Neural cell (in vitro differentiated cells): ENCODE measurements at regions not wholly inside any gene's neighbourhood (a gene's known extent, or its start where the extent isn't known, plus 50 kb on each side); places are given as distances from the start of the nearest gene placed in this dataset.

Experiments used
- EP300 ChIP-seq: fragments of 450-650 bp; conservative IDR thresholded peaks from 2 replicates; pipeline ENCODE4 v1.6.1; 2014; ENCODE audit warnings: antibody characterized with exemption, mild to moderate bottlenecking, moderate library complexity; ENCODE audit not compliant: poor library complexity, severe bottlenecking
- EZH2 ChIP-seq: fragments of 200-600, 300-800 bp; shearing (Covaris generic), sonication (generic); IDR thresholded peaks from 2 replicates; pipeline ENCODE4 v1.6.1; 2014; ENCODE audit warnings: antibody characterized with exemption, low read length, borderline replicate concordance, mild to moderate bottlenecking; ENCODE audit not compliant: insufficient read depth, poor library complexity, severe bottlenecking
- MXI1 ChIP-seq: fragments of 450-650 bp; conservative IDR thresholded peaks from 2 replicates; pipeline ENCODE4 v1.6.1; 2014; ENCODE audit warnings: antibody characterized with exemption, mild to moderate bottlenecking; ENCODE audit not compliant: poor library complexity, severe bottlenecking
- POLR2AphosphoS5 ChIP-seq: IDR thresholded peaks from 2 replicates; pipeline ENCODE4 v1.6.1; 2012
- RAD21 ChIP-seq: fragments of 450-650 bp; conservative IDR thresholded peaks from 2 replicates; pipeline ENCODE4 v1.6.1; 2014; ENCODE audit warnings: antibody characterized with exemption, mild to moderate bottlenecking, moderate library complexity
- SMC3 ChIP-seq: fragments of 450-650 bp; conservative IDR thresholded peaks from 2 replicates; pipeline ENCODE4 v1.6.1; 2014; ENCODE audit warnings: antibody characterized with exemption, mild to moderate bottlenecking, moderate library complexity; ENCODE audit not compliant: poor library complexity
- TAF1 ChIP-seq: IDR thresholded peaks from 2 replicates; pipeline ENCODE4 v1.6.1; 2012; ENCODE audit warnings: low read depth
- TF ChIP-seq, protein P1 (sequence below): fragments of 450-650 bp; IDR thresholded peaks from 2 replicates; pipeline ENCODE4 v1.5.1; 2014; ENCODE audit warnings: antibody characterized with exemption, mild to moderate bottlenecking, moderate library complexity; ENCODE audit not compliant: poor library complexity, severe bottlenecking
- TF ChIP-seq, protein P2 (sequence below): IDR thresholded peaks from 2 replicates; pipeline ENCODE4 v1.6.1; 2012; ENCODE audit warnings: borderline replicate concordance

DNA sequence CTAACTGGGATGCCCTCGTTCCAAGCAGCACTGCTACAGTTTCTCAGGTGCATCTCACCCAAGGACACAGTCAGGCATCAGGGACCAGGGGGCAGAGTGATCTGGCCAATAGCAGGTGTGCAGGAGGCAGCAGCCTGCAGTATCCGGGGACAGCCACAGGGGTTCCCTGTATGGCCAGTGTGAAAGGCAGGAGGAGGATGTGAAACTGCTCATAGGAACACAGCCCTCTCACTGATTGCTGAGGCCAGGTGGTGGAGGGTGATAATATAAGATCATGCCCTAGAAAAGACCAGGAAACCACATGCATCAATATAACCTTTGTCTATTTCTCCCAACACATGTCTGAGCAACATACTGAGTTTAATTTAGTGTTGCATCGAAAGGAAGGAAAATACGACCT, 112.7 kb upstream of the TACR1 start:
- TF ChIP-seq, protein P1, sequence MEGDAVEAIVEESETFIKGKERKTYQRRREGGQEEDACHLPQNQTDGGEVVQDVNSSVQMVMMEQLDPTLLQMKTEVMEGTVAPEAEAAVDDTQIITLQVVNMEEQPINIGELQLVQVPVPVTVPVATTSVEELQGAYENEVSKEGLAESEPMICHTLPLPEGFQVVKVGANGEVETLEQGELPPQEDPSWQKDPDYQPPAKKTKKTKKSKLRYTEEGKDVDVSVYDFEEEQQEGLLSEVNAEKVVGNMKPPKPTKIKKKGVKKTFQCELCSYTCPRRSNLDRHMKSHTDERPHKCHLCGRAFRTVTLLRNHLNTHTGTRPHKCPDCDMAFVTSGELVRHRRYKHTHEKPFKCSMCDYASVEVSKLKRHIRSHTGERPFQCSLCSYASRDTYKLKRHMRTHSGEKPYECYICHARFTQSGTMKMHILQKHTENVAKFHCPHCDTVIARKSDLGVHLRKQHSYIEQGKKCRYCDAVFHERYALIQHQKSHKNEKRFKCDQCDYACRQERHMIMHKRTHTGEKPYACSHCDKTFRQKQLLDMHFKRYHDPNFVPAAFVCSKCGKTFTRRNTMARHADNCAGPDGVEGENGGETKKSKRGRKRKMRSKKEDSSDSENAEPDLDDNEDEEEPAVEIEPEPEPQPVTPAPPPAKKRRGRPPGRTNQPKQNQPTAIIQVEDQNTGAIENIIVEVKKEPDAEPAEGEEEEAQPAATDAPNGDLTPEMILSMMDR = no peak
- TF ChIP-seq POLR2AphosphoS5 (no peak), EZH2 (no peak), MXI1 (no peak), TAF1 (no peak), RAD21 (no peak), SMC3 (no peak), EP300 (no peak)
- TF ChIP-seq, protein P2, sequence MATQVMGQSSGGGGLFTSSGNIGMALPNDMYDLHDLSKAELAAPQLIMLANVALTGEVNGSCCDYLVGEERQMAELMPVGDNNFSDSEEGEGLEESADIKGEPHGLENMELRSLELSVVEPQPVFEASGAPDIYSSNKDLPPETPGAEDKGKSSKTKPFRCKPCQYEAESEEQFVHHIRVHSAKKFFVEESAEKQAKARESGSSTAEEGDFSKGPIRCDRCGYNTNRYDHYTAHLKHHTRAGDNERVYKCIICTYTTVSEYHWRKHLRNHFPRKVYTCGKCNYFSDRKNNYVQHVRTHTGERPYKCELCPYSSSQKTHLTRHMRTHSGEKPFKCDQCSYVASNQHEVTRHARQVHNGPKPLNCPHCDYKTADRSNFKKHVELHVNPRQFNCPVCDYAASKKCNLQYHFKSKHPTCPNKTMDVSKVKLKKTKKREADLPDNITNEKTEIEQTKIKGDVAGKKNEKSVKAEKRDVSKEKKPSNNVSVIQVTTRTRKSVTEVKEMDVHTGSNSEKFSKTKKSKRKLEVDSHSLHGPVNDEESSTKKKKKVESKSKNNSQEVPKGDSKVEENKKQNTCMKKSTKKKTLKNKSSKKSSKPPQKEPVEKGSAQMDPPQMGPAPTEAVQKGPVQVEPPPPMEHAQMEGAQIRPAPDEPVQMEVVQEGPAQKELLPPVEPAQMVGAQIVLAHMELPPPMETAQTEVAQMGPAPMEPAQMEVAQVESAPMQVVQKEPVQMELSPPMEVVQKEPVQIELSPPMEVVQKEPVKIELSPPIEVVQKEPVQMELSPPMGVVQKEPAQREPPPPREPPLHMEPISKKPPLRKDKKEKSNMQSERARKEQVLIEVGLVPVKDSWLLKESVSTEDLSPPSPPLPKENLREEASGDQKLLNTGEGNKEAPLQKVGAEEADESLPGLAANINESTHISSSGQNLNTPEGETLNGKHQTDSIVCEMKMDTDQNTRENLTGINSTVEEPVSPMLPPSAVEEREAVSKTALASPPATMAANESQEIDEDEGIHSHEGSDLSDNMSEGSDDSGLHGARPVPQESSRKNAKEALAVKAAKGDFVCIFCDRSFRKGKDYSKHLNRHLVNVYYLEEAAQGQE = no peak
